Inferior parietal cortex (tissue), 1 donor: ENCODE measurements at regions not wholly inside any gene's neighbourhood (a gene's known extent, or its start where the extent isn't known, plus 50 kb on each side); places are given as distances from the start of the nearest gene placed in this dataset.
"Not testable (repeated sequence)": the region's sequence is repeated elsewhere in the genome, so short reads cannot be mapped to it uniquely, and the experiment has no call there.

Experiments
- DNase-seq: peaks from one replicate; pipeline ENCODE4 v3.0.0-alpha.2; 2016; ENCODE audit errors: extremely low spot score

GRCh38 chr6:8934318-8934717 is 499.0 kb upstream of the SLC35B3 start:
- no peak for DNase-seq

GRCh38 chr6:8930009-8930408 is 494.7 kb upstream of the SLC35B3 start:
- DNase-seq: no peak

- DNase-seq: not testable (repeated sequence)
Measured at GRCh38 chr6:8920244-8920643, 484.9 kb upstream of the SLC35B3 start.

- no peak for DNase-seq
Measured at GRCh38 chr6:8918196-8918595, 482.9 kb upstream of the SLC35B3 start.

GRCh38 chr6:8914700-8915099 is 479.4 kb upstream of the SLC35B3 start:
- DNase-seq: no peak

GRCh38 chr6:8908638-8909037 is 473.3 kb upstream of the SLC35B3 start:
- no peak for DNase-seq

GRCh38 chr6:8906699-8907098 is 471.4 kb upstream of the SLC35B3 start:
- DNase-seq: no peak

GRCh38 chr6:8905757-8906156 is 470.4 kb upstream of the SLC35B3 start:
- no peak for DNase-seq

- DNase-seq: no peak
Measured at GRCh38 chr6:8904754-8905153, 469.4 kb upstream of the SLC35B3 start.

- no peak for DNase-seq
Measured at GRCh38 chr6:8900056-8900455, 464.7 kb upstream of the SLC35B3 start.

- DNase-seq: no peak
Measured at GRCh38 chr6:8889514-8889913, 454.2 kb upstream of the SLC35B3 start.

- no peak for DNase-seq
Measured at GRCh38 chr6:8888468-8888867, 453.1 kb upstream of the SLC35B3 start.

GRCh38 chr6:8881663-8882062 is 446.3 kb upstream of the SLC35B3 start:
- no peak for DNase-seq

GRCh38 chr6:8879334-8879733 is 444.0 kb upstream of the SLC35B3 start:
- no peak for DNase-seq

- no peak for DNase-seq
Measured at GRCh38 chr6:8875986-8876385, 440.6 kb upstream of the SLC35B3 start.

GRCh38 chr6:8872589-8872988 is 437.2 kb upstream of the SLC35B3 start:
- DNase-seq: no peak

- no peak for DNase-seq
Measured at GRCh38 chr6:8865451-8865850, 430.1 kb upstream of the SLC35B3 start.

GRCh38 chr6:8860671-8861070 is 425.3 kb upstream of the SLC35B3 start:
- DNase-seq: no peak

- no peak for DNase-seq
Measured at GRCh38 chr6:8859501-8859900, 424.2 kb upstream of the SLC35B3 start.

- no peak for DNase-seq
Measured at GRCh38 chr6:8858854-8859331, 423.5 kb upstream of the SLC35B3 start.

- no peak for DNase-seq
Measured at GRCh38 chr6:8857160-8857559, 421.8 kb upstream of the SLC35B3 start.

GRCh38 chr6:8855411-8855810 is 420.1 kb upstream of the SLC35B3 start:
- DNase-seq: no peak

GRCh38 chr6:8852332-8852731 is 417.0 kb upstream of the SLC35B3 start:
- DNase-seq: no peak

GRCh38 chr6:8846680-8847079 is 411.3 kb upstream of the SLC35B3 start:
- DNase-seq: not testable (repeated sequence)

GRCh38 chr6:8845690-8846089 is 410.3 kb upstream of the SLC35B3 start:
- DNase-seq: no peak
